T1000 (cell line): ENCODE measurements at regions not wholly inside any gene's neighbourhood (a gene's known extent, or its start where the extent isn't known, plus 50 kb on each side); places are given as distances from the start of the nearest gene placed in this dataset.

Experiments
- DNase-seq: peaks from one replicate; lab custom pipeline; 2025; ENCODE audit warnings: mixed read lengths; lab: John Stamatoyannopoulos, UW

GRCh38 chr2:19846567-19846966, 55.2 kb downstream of the TTC32 start:
- no peak for DNase-seq

- no peak for DNase-seq
These were observed 55.8 kb downstream of the TTC32 start for GRCh38 chr2:19846030-19846429.

GRCh38 chr2:19845323-19845920, 56.4 kb downstream of the TTC32 start:
- DNase-seq = no peak

- no peak for DNase-seq
These were observed 57.0 kb downstream of the TTC32 start for GRCh38 chr2:19844750-19845149.

GRCh38 chr2:19843992-19844515, 57.7 kb downstream of the TTC32 start:
- no peak for DNase-seq

- no peak for DNase-seq
These were observed 59.7 kb downstream of the TTC32 start for GRCh38 chr2:19841918-19842693.

GRCh38 chr2:19839438-19839837, 62.3 kb downstream of the TTC32 start:
- DNase-seq = no peak

GRCh38 chr2:19838616-19839015, 63.2 kb downstream of the TTC32 start:
- DNase-seq = no peak

GRCh38 chr2:19837235-19837766, 64.5 kb downstream of the TTC32 start:
- no peak for DNase-seq

- no peak for DNase-seq
These were observed 66.0 kb downstream of the TTC32 start for GRCh38 chr2:19835781-19836281.

GRCh38 chr2:19833978-19834377, 67.8 kb downstream of the TTC32 start:
- no peak for DNase-seq

GRCh38 chr2:19829672-19830071, 72.1 kb downstream of the TTC32 start:
- no peak for DNase-seq

GRCh38 chr2:19826874-19827273, 74.9 kb downstream of the TTC32 start:
- DNase-seq = no peak

- DNase-seq = no peak
These were observed 78.3 kb downstream of the TTC32 start for GRCh38 chr2:19823507-19823906.

- DNase-seq = peak; percentile 87
These were observed 82.4 kb downstream of the TTC32 start for GRCh38 chr2:19819097-19820065.

- no peak for DNase-seq
These were observed 83.2 kb downstream of the TTC32 start for GRCh38 chr2:19818543-19818942.

GRCh38 chr2:19818039-19818438, 83.7 kb downstream of the TTC32 start:
- no peak for DNase-seq

- no peak for DNase-seq
These were observed 86.0 kb downstream of the TTC32 start for GRCh38 chr2:19815746-19816145.

- no peak for DNase-seq
These were observed 89.6 kb downstream of the TTC32 start for GRCh38 chr2:19812166-19812565.

- no peak for DNase-seq
These were observed 90.6 kb downstream of the TTC32 start for GRCh38 chr2:19811186-19811585.

- no peak for DNase-seq
These were observed 91.1 kb downstream of the TTC32 start for GRCh38 chr2:19810637-19811036.

- DNase-seq = no peak
These were observed 91.6 kb downstream of the TTC32 start for GRCh38 chr2:19810148-19810547.
